ENCODE measurements at regions not wholly inside any gene's neighbourhood (a gene's known extent, or its start where the extent isn't known, plus 50 kb on each side); places are given as distances from the start of the nearest gene placed in this dataset.
"Not testable (repeated sequence)": the region's sequence is repeated elsewhere in the genome, so short reads cannot be mapped to it uniquely, and the experiment has no call there.

- no peak for DNase-seq
These were observed 473.1 kb upstream of the PODXL start for GRCh38 chr7:132029369-132030085.

GRCh38 chr7:132028144-132028920, 471.9 kb upstream of the PODXL start:
- no peak for DNase-seq

- DNase-seq, result no peak
These were observed 467.9 kb upstream of the PODXL start for GRCh38 chr7:132024290-132024689.

- no peak for DNase-seq
These were observed 467.0 kb upstream of the PODXL start for GRCh38 chr7:132023466-132023865.

GRCh38 chr7:132022188-132022587, 465.8 kb upstream of the PODXL start:
- DNase-seq, result no peak

- no peak for DNase-seq
These were observed 463.3 kb upstream of the PODXL start for GRCh38 chr7:132019703-132020102.

- DNase-seq, result no peak
These were observed 453.4 kb upstream of the PODXL start for GRCh38 chr7:132009778-132010177.

- DNase-seq, result no peak
These were observed 448.1 kb upstream of the PODXL start for GRCh38 chr7:132004529-132004928.

- DNase-seq, result no peak
These were observed 446.0 kb upstream of the PODXL start for GRCh38 chr7:132002343-132002968.

GRCh38 chr7:132001146-132001545, 444.7 kb upstream of the PODXL start:
- DNase-seq, result no peak

- no peak for DNase-seq
These were observed 442.8 kb upstream of the PODXL start for GRCh38 chr7:131999193-131999592.

GRCh38 chr7:131995324-131995723, 438.9 kb upstream of the PODXL start:
- DNase-seq, result no peak

- DNase-seq, result not testable (repeated sequence)
These were observed 424.6 kb upstream of the PODXL start for GRCh38 chr7:131981069-131981468.

- DNase-seq, result not testable (repeated sequence)
These were observed 421.7 kb upstream of the PODXL start for GRCh38 chr7:131978118-131978517.

GRCh38 chr7:131976411-131976810, 420.0 kb upstream of the PODXL start:
- no peak for DNase-seq

GRCh38 chr7:131974671-131975070, 418.2 kb upstream of the PODXL start:
- no peak for DNase-seq

- no peak for DNase-seq
These were observed 415.8 kb upstream of the PODXL start for GRCh38 chr7:131972251-131972650.

- peak; percentile 65 to 69 for DNase-seq
These were observed 414.2 kb upstream of the PODXL start for GRCh38 chr7:131970602-131971001.

GRCh38 chr7:131969560-131969959, 413.1 kb upstream of the PODXL start:
- DNase-seq, result no peak

GRCh38 chr7:131967216-131967730, 410.8 kb upstream of the PODXL start:
- no peak for DNase-seq

- no peak for DNase-seq
These were observed 407.8 kb upstream of the PODXL start for GRCh38 chr7:131964203-131964602.

GRCh38 chr7:131961054-131961680, 404.7 kb upstream of the PODXL start:
- no peak for DNase-seq
